ENCODE measurements at regions not wholly inside any gene's neighbourhood (a gene's known extent, or its start where the extent isn't known, plus 50 kb on each side); places are given as distances from the start of the nearest gene placed in this dataset.

GRCh38 chr21:40972151-40972550 is 125.2 kb upstream of the DSCAM start:
- DNase-seq (ENCODE audit: insufficient read length, low spot score) = no peak
- no peak for FAIRE-seq
- no peak for TF ChIP-seq CTCF (IDR thresholded peaks at IDR 0.05; ENCODE audit: insufficient read depth, missing control alignments)

GRCh38 chr21:40976198-40977109 is 129.5 kb upstream of the DSCAM start:
- no peak for FAIRE-seq
- no peak for TF ChIP-seq CTCF (IDR thresholded peaks at IDR 0.05; ENCODE audit: insufficient read depth, missing control alignments)
- no peak for DNase-seq (ENCODE audit: insufficient read length, low spot score)

- no peak for TF ChIP-seq CTCF (IDR thresholded peaks at IDR 0.05; ENCODE audit: insufficient read depth, missing control alignments)
- FAIRE-seq (no peak), DNase-seq (ENCODE audit: insufficient read length, low spot score) (no peak)
Observed at GRCh38 chr21:40985370-40985769, 138.4 kb upstream of the DSCAM start.

GRCh38 chr21:40990366-40990765 is 143.4 kb upstream of the DSCAM start:
- no peak for TF ChIP-seq CTCF (IDR thresholded peaks at IDR 0.05; ENCODE audit: insufficient read depth, missing control alignments)
- FAIRE-seq (no peak), DNase-seq (ENCODE audit: insufficient read length, low spot score) (no peak)

- DNase-seq (ENCODE audit: insufficient read length, low spot score) = no peak
Observed at GRCh38 chr21:40997831-40998230, 150.9 kb upstream of the DSCAM start.

GRCh38 chr21:41000838-41001237 is 153.9 kb upstream of the DSCAM start:
- FAIRE-seq (no peak), DNase-seq (ENCODE audit: insufficient read length, low spot score) (no peak)
- no peak for TF ChIP-seq CTCF (IDR thresholded peaks at IDR 0.05; ENCODE audit: insufficient read depth, missing control alignments)

More at GRCh38 chr21:40997831-40998230, 150.9 kb upstream of the DSCAM start:
- FAIRE-seq = no peak
- TF ChIP-seq CTCF (IDR thresholded peaks at IDR 0.05; ENCODE audit: insufficient read depth, missing control alignments) = no peak

- no peak for DNase-seq (ENCODE audit: insufficient read length, low spot score)
- no peak for TF ChIP-seq CTCF (IDR thresholded peaks at IDR 0.05; ENCODE audit: insufficient read depth, missing control alignments)
- FAIRE-seq = no peak
Observed at GRCh38 chr21:41006636-41007035, 159.7 kb upstream of the DSCAM start.

All from D721Med (cell line).